Adrenal gland (tissue), 5 donors: ENCODE measurements at regions not wholly inside any gene's neighbourhood (a gene's known extent, or its start where the extent isn't known, plus 50 kb on each side); places are given as distances from the start of the nearest gene placed in this dataset.

Source experiments
- POLR2A ChIP-seq, 2 donors: fragments of 450-650 bp; IDR thresholded peaks; one replicate each; pipeline ENCODE4 v1.6.1; 2017; ENCODE audit warnings: antibody characterized with exemption in 2 of 2, mild to moderate bottlenecking in 2 of 2, moderate library complexity in 1 of 2
- TF ChIP-seq, protein P1 (sequence below), 6 experiments: fragments of 450-650 bp in 4 of 6; fragments of 200-600 bp in 2 of 6; sonication (generic) in 1 of 6; IDR thresholded peaks; 1 replicate in 5 of 6; 2 replicates in 1 of 6; pipeline versions ENCODE4 v1.5.1 to v1.8.0; 2016 to 2021; ENCODE audit warnings: antibody characterized with exemption in 6 of 6, mild to moderate bottlenecking in 2 of 6, moderate library complexity in 1 of 6
- donor health status: DM: no; HTN: no; CAD: no.

- no peak for TF ChIP-seq POLR2A (IDR thresholded peaks at IDR 0.05)
- TF ChIP-seq, protein P1, sequence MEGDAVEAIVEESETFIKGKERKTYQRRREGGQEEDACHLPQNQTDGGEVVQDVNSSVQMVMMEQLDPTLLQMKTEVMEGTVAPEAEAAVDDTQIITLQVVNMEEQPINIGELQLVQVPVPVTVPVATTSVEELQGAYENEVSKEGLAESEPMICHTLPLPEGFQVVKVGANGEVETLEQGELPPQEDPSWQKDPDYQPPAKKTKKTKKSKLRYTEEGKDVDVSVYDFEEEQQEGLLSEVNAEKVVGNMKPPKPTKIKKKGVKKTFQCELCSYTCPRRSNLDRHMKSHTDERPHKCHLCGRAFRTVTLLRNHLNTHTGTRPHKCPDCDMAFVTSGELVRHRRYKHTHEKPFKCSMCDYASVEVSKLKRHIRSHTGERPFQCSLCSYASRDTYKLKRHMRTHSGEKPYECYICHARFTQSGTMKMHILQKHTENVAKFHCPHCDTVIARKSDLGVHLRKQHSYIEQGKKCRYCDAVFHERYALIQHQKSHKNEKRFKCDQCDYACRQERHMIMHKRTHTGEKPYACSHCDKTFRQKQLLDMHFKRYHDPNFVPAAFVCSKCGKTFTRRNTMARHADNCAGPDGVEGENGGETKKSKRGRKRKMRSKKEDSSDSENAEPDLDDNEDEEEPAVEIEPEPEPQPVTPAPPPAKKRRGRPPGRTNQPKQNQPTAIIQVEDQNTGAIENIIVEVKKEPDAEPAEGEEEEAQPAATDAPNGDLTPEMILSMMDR (IDR thresholded peaks at IDR 0.05): no peak
Observed at GRCh38 chr10:129098517-129098916, 368.5 kb upstream of the MGMT start.
